H9 (cell line): ENCODE measurements at regions not wholly inside any gene's neighbourhood (a gene's known extent, or its start where the extent isn't known, plus 50 kb on each side); places are given as distances from the start of the nearest gene placed in this dataset.

Source experiments
- DNase-seq: peaks from one replicate; pipeline ENCODE4 v3.0.0-alpha.2; 2017
- H2AFZ ChIP-seq: one replicate; pipeline ENCODE4 v1.6.1; 2013; ENCODE audit warnings: mild to moderate bottlenecking, low read length, control low read depth, moderate library complexity
- H2AK5ac ChIP-seq: 2 replicates; pipeline ENCODE4 v1.6.1; 2013; ENCODE audit warnings: low read length, control low read depth, mixed read lengths; ENCODE audit not compliant: insufficient read length
- H2BK120ac ChIP-seq: one replicate; pipeline ENCODE4 v1.6.1; 2013; ENCODE audit warnings: low read depth, mild to moderate bottlenecking, low read length, control low read depth, inconsistent platforms; ENCODE audit not compliant: poor library complexity, severe bottlenecking
- H2BK12ac ChIP-seq: 2 replicates; pipeline ENCODE4 v1.6.1; 2013; ENCODE audit warnings: low read length, control low read depth, mixed read lengths, low read depth; ENCODE audit not compliant: insufficient read length
- H2BK15ac ChIP-seq: 2 replicates; pipeline ENCODE4 v1.6.1; 2013; ENCODE audit warnings: low read depth, low read length, control low read depth
- H2BK20ac ChIP-seq: one replicate; pipeline ENCODE4 v1.6.1; 2013; ENCODE audit warnings: low read depth, mild to moderate bottlenecking, low read length, control low read depth, inconsistent platforms; ENCODE audit not compliant: poor library complexity, severe bottlenecking
- H2BK5ac ChIP-seq: 2 replicates; pipeline ENCODE4 v1.6.1; 2013; ENCODE audit warnings: low read length, control low read depth, mixed read lengths; ENCODE audit not compliant: insufficient read length
- H3K14ac ChIP-seq: 2 replicates; pipeline ENCODE4 v1.6.1; 2013; ENCODE audit warnings: low read length, control low read depth; ENCODE audit not compliant: insufficient read depth
- H3K18ac ChIP-seq: 2 replicates; pipeline ENCODE4 v1.6.1; 2013; ENCODE audit warnings: low read depth, mild to moderate bottlenecking, mixed read lengths, low read length, control low read depth; ENCODE audit not compliant: insufficient read length
- H3K23ac ChIP-seq: 2 replicates; pipeline ENCODE4 v1.6.1; 2013; ENCODE audit warnings: low read length, control low read depth, mixed read lengths, low read depth; ENCODE audit not compliant: insufficient read length
- H3K23me2 ChIP-seq: 2 replicates; pipeline ENCODE4 v1.6.1; 2013; ENCODE audit warnings: low read depth, mild to moderate bottlenecking, mixed read lengths, low read length, control low read depth; ENCODE audit not compliant: insufficient read length, poor library complexity, severe bottlenecking
- H3K27ac ChIP-seq: 2 replicates; pipeline ENCODE4 v1.5.1; 2013; ENCODE audit warnings: low read length, control low read depth, mixed read lengths, low read depth; ENCODE audit not compliant: insufficient read length
- H3K27me3 ChIP-seq: 2 replicates; pipeline ENCODE4 v1.6.1; 2013; ENCODE audit warnings: low read length, control low read depth, inconsistent platforms; ENCODE audit not compliant: insufficient read depth
- H3K4ac ChIP-seq: 2 replicates; pipeline ENCODE4 v1.6.1; 2013; ENCODE audit warnings: low read depth, mild to moderate bottlenecking, control low read depth, inconsistent platforms, low read length, moderate library complexity
- H3K4me1 ChIP-seq: 2 replicates; pipeline ENCODE4 v1.6.1; 2013; ENCODE audit warnings: low read length, control low read depth, inconsistent platforms; ENCODE audit not compliant: insufficient read depth
- H3K4me2 ChIP-seq: 2 replicates; pipeline ENCODE4 v1.6.1; 2013; ENCODE audit warnings: low read length, control low read depth, mixed read lengths; ENCODE audit not compliant: insufficient read length, insufficient read depth
- H3K56ac ChIP-seq: 2 replicates; pipeline ENCODE4 v1.6.1; 2013; ENCODE audit warnings: low read depth, mild to moderate bottlenecking, mixed read lengths, low read length, control low read depth; ENCODE audit not compliant: insufficient read length
- H3K79me1 ChIP-seq: 2 replicates; pipeline ENCODE4 v1.6.1; 2013; ENCODE audit warnings: low read depth, mild to moderate bottlenecking, moderate library complexity, low read length, control low read depth, inconsistent platforms; ENCODE audit not compliant: insufficient read depth, poor library complexity, severe bottlenecking
- H3K79me2 ChIP-seq: 2 replicates; pipeline ENCODE4 v1.6.1; 2013; ENCODE audit warnings: low read length, control low read depth, inconsistent platforms; ENCODE audit not compliant: insufficient read depth
- H3K9ac ChIP-seq: 2 replicates; pipeline ENCODE4 v1.6.1; 2013; ENCODE audit warnings: low read length, control low read depth, mixed read lengths; ENCODE audit not compliant: insufficient read length; ENCODE audit errors: extremely low read depth
- H3K9me3 ChIP-seq: one replicate; pipeline ENCODE4 v1.6.1; 2013; ENCODE audit warnings: low read depth, low read length, inconsistent platforms; ENCODE audit not compliant: control insufficient read depth
- H3T11ph ChIP-seq: one replicate; pipeline ENCODE4 v1.6.1; 2013; ENCODE audit warnings: mild to moderate bottlenecking, low read length, control low read depth, inconsistent platforms
- H4K20me1 ChIP-seq: one replicate; pipeline ENCODE4 v1.6.1; 2013; ENCODE audit not compliant: control insufficient read depth, insufficient read length, insufficient read depth
- H4K5ac ChIP-seq: 2 replicates; pipeline ENCODE4 v1.6.1; 2013; ENCODE audit warnings: low read depth, mild to moderate bottlenecking, mixed read lengths, low read length, control low read depth; ENCODE audit not compliant: insufficient read length
- H4K8ac ChIP-seq: replicated peaks from 2 replicates; pipeline ENCODE4 v1.6.1; 2013; ENCODE audit warnings: low read length, control low read depth, mixed read lengths, low read depth; ENCODE audit not compliant: insufficient read length
- H4K91ac ChIP-seq: 2 replicates; pipeline ENCODE4 v1.6.1; 2013; ENCODE audit warnings: low read depth, mild to moderate bottlenecking, moderate library complexity, mixed read lengths, low read length, control low read depth; ENCODE audit not compliant: insufficient read length
- H3K27ac Mint-ChIP-seq, 3 experiments: 2 replicates in 2 of 3; 3 replicates in 1 of 3; pipeline ENCODE4 v1.8.0; 2020 to 2021; ENCODE audit warnings: mixed read lengths in 3 of 3, mild to moderate bottlenecking in 1 of 3, moderate library complexity in 1 of 3
- H3K27me3 Mint-ChIP-seq: 2 replicates; pipeline ENCODE4 v1.8.0; 2021; ENCODE audit warnings: low read depth, mild to moderate bottlenecking, moderate library complexity, mixed read lengths
- H3K36me3 Mint-ChIP-seq, 3 experiments: 2 replicates in 2 of 3; 3 replicates in 1 of 3; pipeline ENCODE4 v1.8.0; 2020 to 2021; ENCODE audit warnings: low read depth in 3 of 3, mixed read lengths in 3 of 3; ENCODE audit not compliant: insufficient read depth in 1 of 3
- H3K4me1 Mint-ChIP-seq, 2 experiments: 2 replicates each; pipeline ENCODE4 v1.8.0; 2020; ENCODE audit warnings: mixed read lengths in 2 of 2
- H3K4me3 Mint-ChIP-seq, 2 experiments: 2 replicates in 1 of 2; 3 replicates in 1 of 2; pipeline ENCODE4 v1.8.0; 2020 to 2021; ENCODE audit warnings: mild to moderate bottlenecking in 2 of 2, mixed read lengths in 2 of 2, moderate library complexity in 1 of 2
- H3K9me3 Mint-ChIP-seq, 2 experiments: 2 replicates in 1 of 2; 3 replicates in 1 of 2; pipeline ENCODE4 v1.8.0; 2020; ENCODE audit warnings: mild to moderate bottlenecking in 2 of 2, mixed read lengths in 2 of 2, moderate library complexity in 1 of 2
- CTCF ChIP-seq: fragments of 200-600 bp; sonication (generic); conservative IDR thresholded peaks from 3 replicates; pipeline ENCODE4 v1.8.0; 2021; ENCODE audit warnings: antibody characterized with exemption, mild to moderate bottlenecking
- WGBS: extraction: QIAGEN DNeasy Blood & Tissue Kit; methylation state at CpG from one replicate; pipeline ENCODE4 v1.1.7; 2013; ENCODE audit warnings: missing lambda C conversion rate, low lambda C conversion rate, mixed read lengths; ENCODE audit not compliant: insufficient read length; ENCODE audit errors: extremely low coverage; 5-methylcytosine and 5-hydroxymethylcytosine counted together

- Histone ChIP-seq H3T11ph (no peak overlapping the region), H3K14ac (no peak overlapping the region), H2AK5ac (no peak overlapping the region), H2BK12ac (no peak overlapping the region), H3K27me3 (no peaks in the 10 kb centered on the region), H3K56ac (no peak overlapping the region), H3K4me2 (no peak overlapping the region), H2BK5ac (no peak overlapping the region), H3K79me2 (no peaks in the 10 kb centered on the region), H3K9me3 (no peaks in the 10 kb centered on the region), H3K4ac (no peak overlapping the region), H4K5ac (no peak overlapping the region), H4K8ac (no peak overlapping the region), H3K79me1 (no peaks in the 10 kb centered on the region), H4K20me1 (no peaks in the 10 kb centered on the region), H2AFZ (no peak overlapping the region), H3K23me2 (no peaks in the 10 kb centered on the region), H3K23ac (no peak overlapping the region), H2BK20ac (no peak overlapping the region), H3K9ac (no peak overlapping the region), H3K18ac (no peak overlapping the region), H4K91ac (no peak overlapping the region), H3K4me1 (no peaks in the 10 kb centered on the region), H2BK120ac (no peak overlapping the region), H3K27ac (no peak overlapping the region), H2BK15ac (no peak overlapping the region)
- no peak overlapping the region for H3K27ac Mint-ChIP-seq
- DNase-seq, result no peak
- no CpG with 5 or more reads among the region's 12 CpGs for WGBS
- H3K4me3 Mint-ChIP-seq, result no peak overlapping the region
- peak; percentile 46; the same call in 1 of the 3 replicates for TF ChIP-seq CTCF
- H3K9me3 Mint-ChIP-seq, result no peaks in the 10 kb centered on the region
- no peaks in the 10 kb centered on the region for H3K36me3 Mint-ChIP-seq
- H3K4me1 Mint-ChIP-seq, result peaks cover 7 to 9% of the 10 kb centered on the region in 2 experiments
- no peaks in the 10 kb centered on the region for H3K27me3 Mint-ChIP-seq
Observed at GRCh38 chr3:118705487-118706219, 329.0 kb downstream of the IGSF11 start.
